Panc1 (cell line): ENCODE measurements at regions not wholly inside any gene's neighbourhood (a gene's known extent, or its start where the extent isn't known, plus 50 kb on each side); places are given as distances from the start of the nearest gene placed in this dataset.

Experiments
- ATAC-seq: fragments of 200-7000 bp; cut with Tn5 transposase; 2 replicates; pipeline ENCODE4 v1.9.1; 2020; ENCODE audit warnings: mild to moderate bottlenecking, moderate library complexity
- BruUV-seq: library from RNA; stranded (reverse); fragments of 400-500 nt; replicated peaks from 2 replicates; lab custom pipeline; 2021; lab: Mats Ljungman, UMichigan
- CTCF ChIA-PET: fragments of 300-600 bp; sonication (Branson Sonifier 250); formaldehyde crosslinking; loops from one replicate; lab custom pipeline; 2022; ENCODE audit warnings: antibody characterized with exemption; lab: Charles Lee
- POLR2A ChIA-PET: fragments of 300-600 bp; sonication (Branson Sonifier 250); formaldehyde crosslinking; loops from one replicate; lab custom pipeline; 2022; ENCODE audit warnings: antibody characterized with exemption; lab: Charles Lee
- DNase-seq: peaks from one replicate; pipeline ENCODE4 v3.0.0-alpha.2; 2010; ENCODE audit warnings: low read depth, low spot score
- H3K27ac ChIP-seq: 2 replicates; pipeline ENCODE4 v1.5.1; 2011; ENCODE audit warnings: mild to moderate bottlenecking, low read length, inconsistent platforms
- H3K27me3 ChIP-seq: fragments of 200-500 bp; sonication (Bioruptor generic); 2 replicates; pipeline ENCODE4 v1.6.0; 2014; ENCODE audit warnings: low read length, inconsistent platforms; ENCODE audit not compliant: control insufficient read depth, insufficient read depth
- H3K36me3 ChIP-seq: fragments of 200-500 bp; sonication (Bioruptor generic); 2 replicates; pipeline ENCODE4 v1.5.1; 2014; ENCODE audit warnings: inconsistent platforms, mild to moderate bottlenecking, low read length, moderate library complexity; ENCODE audit not compliant: control insufficient read depth, insufficient read depth
- H3K4me1 ChIP-seq: 2 replicates; pipeline ENCODE4 v1.5.1; 2011; ENCODE audit warnings: inconsistent platforms, mild to moderate bottlenecking, low read length, moderate library complexity; ENCODE audit not compliant: control insufficient read depth, insufficient read depth
- H3K4me3 ChIP-seq, 2 experiments: 2 replicates each; pipeline ENCODE4 v1.5.1; 2011 to 2012; ENCODE audit warnings: low read depth in 2 of 2, low read length in 2 of 2, mild to moderate bottlenecking in 2 of 2, inconsistent platforms in 1 of 2, moderate library complexity in 1 of 2
- H3K9me3 ChIP-seq: fragments of 200-500 bp; sonication (Bioruptor generic); 2 replicates; pipeline ENCODE4 v1.5.1; 2014; ENCODE audit warnings: low read depth, mild to moderate bottlenecking, inconsistent platforms, low read length, moderate library complexity; ENCODE audit not compliant: control insufficient read depth, insufficient read depth
- POLR2AphosphoS5 ChIP-seq: IDR thresholded peaks from 2 replicates; pipeline ENCODE4 v1.6.1; 2012; ENCODE audit warnings: mild to moderate bottlenecking, low read depth, low read length, moderate library complexity
- SIN3A ChIP-seq: IDR thresholded peaks from 2 replicates; pipeline ENCODE4 v1.6.1; 2012; ENCODE audit warnings: low read depth, mild to moderate bottlenecking, low read length, moderate library complexity, borderline replicate concordance; ENCODE audit not compliant: insufficient read depth
- TCF7L2 ChIP-seq: IDR thresholded peaks from 2 replicates; pipeline ENCODE4 v1.6.1; 2011; ENCODE audit warnings: mild to moderate bottlenecking, low read depth, low read length, inconsistent platforms
- in situ Hi-C: cut with HindIII; loops from 2 replicates; pipeline ENCODE4 v1.10.0; 2016; ENCODE audit warnings: low sequenced_read_pairs, low pct_unique_long_range_greater_than_20kb
- intact Hi-C: fragments of 100-400 bp; cut with micrococcal nuclease; formaldehyde crosslinking; loops from one replicate; pipeline ENCODE4 v1.10.0; 2022; ENCODE audit not compliant: unreplicated experiment
- TF ChIP-seq, protein P1 (sequence below): fragments of 450-650 bp; IDR thresholded peaks from 2 replicates; pipeline ENCODE4 v1.5.1; 2017; ENCODE audit warnings: mild to moderate bottlenecking
- TF ChIP-seq, protein P2 (sequence below), 2 experiments: IDR thresholded peaks; 2 replicates each; pipeline ENCODE4 v1.6.1; 2011 to 2012; ENCODE audit warnings: low read depth in 2 of 2, control low read depth in 1 of 2, low read length in 1 of 2, mild to moderate bottlenecking in 1 of 2, moderate library complexity in 1 of 2; ENCODE audit not compliant: insufficient read depth in 1 of 2

DNA sequence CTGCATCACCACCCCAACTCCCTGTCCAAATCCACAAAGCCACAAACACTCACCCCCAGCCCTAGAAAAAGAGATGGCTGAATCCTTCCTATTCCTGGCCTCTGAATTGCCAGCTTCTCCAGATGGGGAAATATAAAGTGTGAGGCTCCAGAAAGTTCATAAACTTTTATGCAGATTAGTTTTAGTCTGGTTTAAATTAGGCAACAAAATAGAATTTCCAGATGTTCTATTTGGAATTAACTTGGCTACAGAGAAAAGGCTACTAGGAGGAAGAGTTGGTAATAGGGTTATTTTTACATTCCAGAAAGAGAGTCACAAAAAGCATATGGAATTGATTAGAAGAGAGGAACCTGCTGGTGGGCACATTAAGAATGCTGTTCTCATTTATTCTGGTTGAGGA lies 56.0 kb downstream of the EN1 start:
- no peaks in the 10 kb centered on the region; the same call in 1 of the 2 replicates for H3K27me3 ChIP-seq
- in situ Hi-C loops: no loop called here
- DNase-seq (no peak), ATAC-seq (no peak)
- no peak overlapping the region for H3K27ac ChIP-seq
- no peaks in the 10 kb centered on the region for H3K4me1 ChIP-seq
- intact Hi-C loops: no loop called here
- no TSS peak for BruUV-seq
- H3K36me3 ChIP-seq: no peaks in the 10 kb centered on the region
- no peak overlapping the region for H3K4me3 ChIP-seq
- POLR2A ChIA-PET: no interaction called here
- no peaks in the 10 kb centered on the region for H3K9me3 ChIP-seq
- TF ChIP-seq, protein P1, sequence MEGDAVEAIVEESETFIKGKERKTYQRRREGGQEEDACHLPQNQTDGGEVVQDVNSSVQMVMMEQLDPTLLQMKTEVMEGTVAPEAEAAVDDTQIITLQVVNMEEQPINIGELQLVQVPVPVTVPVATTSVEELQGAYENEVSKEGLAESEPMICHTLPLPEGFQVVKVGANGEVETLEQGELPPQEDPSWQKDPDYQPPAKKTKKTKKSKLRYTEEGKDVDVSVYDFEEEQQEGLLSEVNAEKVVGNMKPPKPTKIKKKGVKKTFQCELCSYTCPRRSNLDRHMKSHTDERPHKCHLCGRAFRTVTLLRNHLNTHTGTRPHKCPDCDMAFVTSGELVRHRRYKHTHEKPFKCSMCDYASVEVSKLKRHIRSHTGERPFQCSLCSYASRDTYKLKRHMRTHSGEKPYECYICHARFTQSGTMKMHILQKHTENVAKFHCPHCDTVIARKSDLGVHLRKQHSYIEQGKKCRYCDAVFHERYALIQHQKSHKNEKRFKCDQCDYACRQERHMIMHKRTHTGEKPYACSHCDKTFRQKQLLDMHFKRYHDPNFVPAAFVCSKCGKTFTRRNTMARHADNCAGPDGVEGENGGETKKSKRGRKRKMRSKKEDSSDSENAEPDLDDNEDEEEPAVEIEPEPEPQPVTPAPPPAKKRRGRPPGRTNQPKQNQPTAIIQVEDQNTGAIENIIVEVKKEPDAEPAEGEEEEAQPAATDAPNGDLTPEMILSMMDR: no peak
- TF ChIP-seq TCF7L2 (no peak), SIN3A (no peak), POLR2AphosphoS5 (no peak)
- TF ChIP-seq, protein P2, sequence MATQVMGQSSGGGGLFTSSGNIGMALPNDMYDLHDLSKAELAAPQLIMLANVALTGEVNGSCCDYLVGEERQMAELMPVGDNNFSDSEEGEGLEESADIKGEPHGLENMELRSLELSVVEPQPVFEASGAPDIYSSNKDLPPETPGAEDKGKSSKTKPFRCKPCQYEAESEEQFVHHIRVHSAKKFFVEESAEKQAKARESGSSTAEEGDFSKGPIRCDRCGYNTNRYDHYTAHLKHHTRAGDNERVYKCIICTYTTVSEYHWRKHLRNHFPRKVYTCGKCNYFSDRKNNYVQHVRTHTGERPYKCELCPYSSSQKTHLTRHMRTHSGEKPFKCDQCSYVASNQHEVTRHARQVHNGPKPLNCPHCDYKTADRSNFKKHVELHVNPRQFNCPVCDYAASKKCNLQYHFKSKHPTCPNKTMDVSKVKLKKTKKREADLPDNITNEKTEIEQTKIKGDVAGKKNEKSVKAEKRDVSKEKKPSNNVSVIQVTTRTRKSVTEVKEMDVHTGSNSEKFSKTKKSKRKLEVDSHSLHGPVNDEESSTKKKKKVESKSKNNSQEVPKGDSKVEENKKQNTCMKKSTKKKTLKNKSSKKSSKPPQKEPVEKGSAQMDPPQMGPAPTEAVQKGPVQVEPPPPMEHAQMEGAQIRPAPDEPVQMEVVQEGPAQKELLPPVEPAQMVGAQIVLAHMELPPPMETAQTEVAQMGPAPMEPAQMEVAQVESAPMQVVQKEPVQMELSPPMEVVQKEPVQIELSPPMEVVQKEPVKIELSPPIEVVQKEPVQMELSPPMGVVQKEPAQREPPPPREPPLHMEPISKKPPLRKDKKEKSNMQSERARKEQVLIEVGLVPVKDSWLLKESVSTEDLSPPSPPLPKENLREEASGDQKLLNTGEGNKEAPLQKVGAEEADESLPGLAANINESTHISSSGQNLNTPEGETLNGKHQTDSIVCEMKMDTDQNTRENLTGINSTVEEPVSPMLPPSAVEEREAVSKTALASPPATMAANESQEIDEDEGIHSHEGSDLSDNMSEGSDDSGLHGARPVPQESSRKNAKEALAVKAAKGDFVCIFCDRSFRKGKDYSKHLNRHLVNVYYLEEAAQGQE (IDR thresholded peaks at IDR 0.05; ENCODE audit: insufficient read depth in 1 of 2, low read depth in 2 of 2, low read length in 1 of 2): no peak
- CTCF ChIA-PET: no interaction called here

DNA sequence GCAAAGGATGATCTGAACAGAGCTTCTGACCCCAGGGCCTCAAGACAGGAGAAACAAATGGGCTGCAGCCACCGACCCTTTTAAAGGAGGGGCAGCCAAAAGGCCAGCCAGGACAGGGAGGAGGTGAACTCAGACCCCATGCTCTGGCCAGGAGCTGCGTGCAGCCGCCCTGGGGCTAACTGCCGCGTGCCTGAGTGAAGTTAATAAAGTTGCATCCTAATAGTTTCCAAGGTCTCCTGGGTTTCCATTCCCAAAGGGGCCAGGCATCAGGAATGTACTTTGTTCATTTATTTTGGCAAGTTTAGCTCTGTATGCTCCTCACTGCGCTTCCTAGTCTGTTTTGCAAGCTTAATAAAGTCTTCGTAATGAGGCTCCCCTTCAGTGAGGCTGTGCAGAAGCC lies 60.7 kb downstream of the EN1 start:
- DNase-seq: no peak
- ChIA-PET CTCF (no interaction called here), POLR2A (no interaction called here)
- ATAC-seq: no peak
- in situ Hi-C loops (no loop called here), intact Hi-C loops (no loop called here)
- H3K36me3 ChIP-seq: no peaks in the 10 kb centered on the region
- H3K27ac ChIP-seq: no peak overlapping the region
- no peaks in the 10 kb centered on the region for H3K9me3 ChIP-seq
- peaks cover 2% of the 10 kb centered on the region; the same call in 1 of the 2 replicates for H3K27me3 ChIP-seq
- no peak for TF ChIP-seq SIN3A
- no peak for TF ChIP-seq TCF7L2
- no peak for TF ChIP-seq POLR2AphosphoS5
- TF ChIP-seq, protein P1: no peak
- H3K4me3 ChIP-seq: no peak overlapping the region
- BruUV-seq: no TSS peak
- no peaks in the 10 kb centered on the region for H3K4me1 ChIP-seq
